HUES48 (cell line): ENCODE measurements at regions not wholly inside any gene's neighbourhood (a gene's known extent, or its start where the extent isn't known, plus 50 kb on each side); places are given as distances from the start of the nearest gene placed in this dataset.

Source experiments
- H3K27ac ChIP-seq: one replicate; pipeline ENCODE4 v1.7.0; 2013; ENCODE audit warnings: low read depth, low read length, inconsistent platforms
- H3K27me3 ChIP-seq: 2 replicates; pipeline ENCODE4 v1.6.1; 2013; ENCODE audit warnings: mild to moderate bottlenecking, low read length; ENCODE audit not compliant: control insufficient read depth, insufficient read depth
- H3K36me3 ChIP-seq: 2 replicates; pipeline ENCODE4 v1.6.1; 2013; ENCODE audit warnings: low read length; ENCODE audit not compliant: control insufficient read depth, insufficient read depth
- H3K4me1 ChIP-seq: 2 replicates; pipeline ENCODE4 v1.6.1; 2013; ENCODE audit warnings: mild to moderate bottlenecking, low read length; ENCODE audit not compliant: control insufficient read depth, insufficient read depth
- H3K4me3 ChIP-seq: 2 replicates; pipeline ENCODE4 v1.5.1; 2013; ENCODE audit warnings: mild to moderate bottlenecking, low read depth, low read length
- H3K9ac ChIP-seq: 2 replicates; pipeline ENCODE4 v1.6.1; 2013; ENCODE audit warnings: mild to moderate bottlenecking, low read depth, low read length, moderate library complexity
- H3K9me3 ChIP-seq: 2 replicates; pipeline ENCODE4 v1.6.1; 2013; ENCODE audit warnings: low read length; ENCODE audit not compliant: control insufficient read depth, insufficient read depth

DNA sequence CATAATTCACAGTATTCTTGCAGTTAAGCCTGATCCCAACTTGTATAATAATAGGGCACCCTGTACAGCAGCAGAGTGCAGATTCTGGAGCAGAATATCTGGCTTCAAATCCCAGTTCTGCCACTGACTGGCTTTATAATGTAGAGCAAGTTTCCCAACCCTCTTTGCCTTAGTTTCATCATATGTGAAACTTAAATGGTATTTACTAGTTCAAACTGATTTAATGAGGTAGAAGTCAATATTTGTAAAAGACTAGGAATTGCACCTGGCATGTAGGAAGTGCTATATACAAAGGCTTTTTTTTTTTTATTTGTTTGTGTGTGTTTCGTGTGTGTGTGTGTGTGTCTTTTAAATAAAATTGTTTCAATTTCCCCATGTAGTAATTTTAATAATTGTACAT lies 125.9 kb downstream of the CCER1 start:
- H3K4me3 ChIP-seq, result no peak overlapping the region
- no peak overlapping the region for H3K27ac ChIP-seq
- no peaks in the 10 kb centered on the region for H3K4me1 ChIP-seq
- H3K36me3 ChIP-seq, result no peaks in the 10 kb centered on the region
- no peaks in the 10 kb centered on the region for H3K9me3 ChIP-seq
- no peak overlapping the region for H3K9ac ChIP-seq
- no peaks in the 10 kb centered on the region for H3K27me3 ChIP-seq

DNA sequence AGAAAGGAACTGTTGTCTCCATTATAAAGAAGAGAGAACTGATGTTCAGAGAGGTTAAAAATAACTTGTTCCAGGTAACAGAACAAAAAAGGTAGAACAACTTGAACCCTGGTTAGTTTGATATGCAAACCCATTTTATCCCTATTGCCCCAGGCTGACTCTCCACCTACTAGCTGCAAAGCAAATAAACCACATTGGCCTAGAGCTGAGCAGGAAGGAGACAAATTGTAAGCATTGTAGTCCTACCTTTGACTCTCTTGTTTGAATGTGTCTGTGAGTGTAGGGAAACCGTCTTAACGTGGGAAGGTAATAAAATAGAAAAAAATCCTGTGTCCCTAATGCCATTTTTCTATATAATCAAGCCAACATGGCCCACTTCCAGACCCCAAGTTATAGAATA lies 126.4 kb downstream of the CCER1 start:
- H3K9me3 ChIP-seq, result no peaks in the 10 kb centered on the region
- no peak overlapping the region for H3K4me3 ChIP-seq
- H3K9ac ChIP-seq, result no peak overlapping the region
- H3K27me3 ChIP-seq, result no peaks in the 10 kb centered on the region
- no peaks in the 10 kb centered on the region for H3K36me3 ChIP-seq
- no peaks in the 10 kb centered on the region for H3K4me1 ChIP-seq
- H3K27ac ChIP-seq, result no peak overlapping the region

DNA sequence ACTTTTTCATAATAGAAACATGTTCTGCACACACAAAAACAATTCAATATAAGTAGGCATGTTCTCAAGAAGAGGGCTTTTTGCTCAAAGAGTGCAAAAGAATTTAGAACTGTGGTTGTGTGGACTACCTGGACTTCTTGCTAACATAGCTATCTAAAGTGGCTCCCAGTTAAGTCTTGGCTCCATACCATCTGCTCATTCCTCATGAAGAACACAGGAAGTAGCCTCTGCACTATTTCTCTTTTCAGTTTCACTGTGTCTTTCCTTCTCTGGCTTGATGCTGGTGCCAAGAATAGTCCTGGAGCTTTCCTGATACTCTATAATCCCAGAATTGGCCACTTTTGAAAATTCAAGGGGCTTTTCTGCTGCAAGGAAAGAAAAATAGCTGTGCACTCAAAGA lies 127.4 kb downstream of the CCER1 start:
- no peak overlapping the region for H3K27ac ChIP-seq
- H3K4me1 ChIP-seq, result no peaks in the 10 kb centered on the region
- no peaks in the 10 kb centered on the region for H3K36me3 ChIP-seq
- no peaks in the 10 kb centered on the region for H3K9me3 ChIP-seq
- no peak overlapping the region for H3K9ac ChIP-seq
- H3K27me3 ChIP-seq, result no peaks in the 10 kb centered on the region
- H3K4me3 ChIP-seq, result no peak overlapping the region

DNA sequence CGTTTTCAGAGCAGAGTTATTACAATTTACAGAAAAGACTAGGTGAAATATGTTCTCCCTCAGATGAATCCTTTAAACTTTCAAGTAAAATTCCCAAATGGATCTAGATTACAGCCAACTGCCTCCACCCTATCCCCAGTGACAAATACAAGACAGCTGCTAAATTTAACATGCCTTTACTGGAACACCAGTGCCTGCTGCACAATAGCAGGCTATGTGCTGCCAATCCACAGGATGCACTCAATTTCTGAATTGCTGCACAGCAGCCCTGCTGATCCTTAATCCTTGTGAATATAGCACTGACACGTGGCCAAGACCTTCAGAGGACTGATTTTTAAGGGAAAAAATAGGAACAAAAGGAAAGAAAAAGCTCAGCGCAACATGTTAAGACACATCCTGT lies 128.9 kb downstream of the CCER1 start:
- Histone ChIP-seq H3K9ac (no peak overlapping the region), H3K27ac (no peak overlapping the region), H3K4me3 (no peak overlapping the region), H3K4me1 (no peaks in the 10 kb centered on the region), H3K27me3 (no peaks in the 10 kb centered on the region), H3K9me3 (no peaks in the 10 kb centered on the region), H3K36me3 (no peaks in the 10 kb centered on the region)

DNA sequence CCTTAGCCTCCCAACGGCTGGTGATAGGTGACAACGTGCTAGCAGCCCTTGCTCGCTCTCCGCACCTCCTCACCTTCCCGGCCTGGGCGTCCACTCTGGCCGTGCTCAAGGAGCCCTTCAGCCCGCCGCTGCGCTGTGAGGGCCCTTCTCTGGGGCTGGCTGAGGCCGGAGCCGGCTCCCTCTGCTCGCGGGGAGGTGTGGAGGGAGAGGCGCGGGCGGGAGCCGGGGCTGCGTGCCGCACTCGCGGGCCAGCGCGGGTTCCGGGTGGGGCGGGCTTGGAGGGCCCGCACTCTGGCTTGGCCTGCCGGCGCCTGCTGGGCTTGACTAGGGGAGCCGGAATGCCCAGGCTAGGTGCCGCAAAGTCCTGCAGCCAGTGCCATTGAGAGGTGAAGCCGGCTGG lies 131.1 kb downstream of the CCER1 start:
- Histone ChIP-seq H3K4me3 (no peak overlapping the region), H3K9ac (no peak overlapping the region), H3K36me3 (no peaks in the 10 kb centered on the region), H3K27me3 (no peaks in the 10 kb centered on the region), H3K27ac (no peak overlapping the region), H3K9me3 (no peaks in the 10 kb centered on the region), H3K4me1 (no peaks in the 10 kb centered on the region)

DNA sequence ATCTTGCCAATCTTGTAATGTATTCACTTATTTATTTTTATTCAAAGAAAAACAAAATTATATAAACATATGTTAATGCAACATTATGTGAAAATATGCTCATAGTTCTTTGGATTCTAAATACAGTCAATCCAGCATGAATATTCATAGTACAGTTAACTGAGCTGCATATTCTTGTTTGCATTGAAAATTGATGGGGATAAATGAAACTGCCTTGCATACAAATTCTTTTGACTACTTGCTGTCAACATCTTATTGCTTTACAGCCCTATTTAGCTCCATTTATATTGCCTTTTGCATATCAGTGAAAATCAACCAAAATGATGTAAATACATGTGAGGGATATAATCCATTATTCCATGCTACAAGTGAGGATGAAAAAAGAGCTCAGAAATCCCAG lies 135.3 kb downstream of the CCER1 start:
- Histone ChIP-seq H3K4me1 (no peaks in the 10 kb centered on the region), H3K4me3 (no peak overlapping the region), H3K9me3 (no peaks in the 10 kb centered on the region), H3K27ac (no peak overlapping the region), H3K9ac (no peak overlapping the region), H3K36me3 (no peaks in the 10 kb centered on the region), H3K27me3 (no peaks in the 10 kb centered on the region)

DNA sequence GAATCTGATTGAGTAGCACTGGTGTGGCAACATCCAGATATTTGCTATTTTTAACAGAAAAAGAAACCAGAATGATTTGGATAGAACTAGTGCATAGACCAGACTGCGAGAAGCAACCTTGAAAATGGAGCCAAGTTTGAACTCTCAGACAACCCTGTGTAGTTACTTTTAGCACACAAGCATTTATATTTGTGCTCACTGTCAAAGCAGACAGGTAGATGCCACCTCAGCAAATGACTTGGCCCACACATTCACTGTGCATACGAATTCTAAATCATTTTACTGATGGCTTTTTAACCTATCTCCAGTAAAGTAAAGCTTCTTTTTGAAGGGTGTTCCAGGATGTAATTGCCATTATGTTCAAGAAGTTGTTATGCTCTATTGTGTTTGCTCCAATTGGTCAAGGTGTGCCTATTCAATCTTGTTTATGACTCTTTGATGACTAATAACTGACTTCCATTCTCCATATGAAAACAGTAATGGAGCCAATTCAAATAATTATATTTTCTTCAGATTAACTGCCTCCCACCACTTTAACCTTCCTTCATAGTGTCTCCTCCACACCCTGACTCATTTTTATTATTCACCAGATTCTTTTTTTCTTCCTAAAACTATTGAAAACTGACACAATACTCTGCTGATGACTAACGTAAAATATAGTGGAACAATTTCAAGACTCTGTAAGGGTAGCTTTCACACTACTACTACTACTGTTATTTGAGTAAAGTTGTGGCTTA lies 138.5 kb downstream of the CCER1 start:
- Histone ChIP-seq H3K9me3 (no peaks in the 10 kb centered on the region), H3K9ac (no peak overlapping the region), H3K4me3 (no peak overlapping the region), H3K4me1 (no peaks in the 10 kb centered on the region), H3K36me3 (no peaks in the 10 kb centered on the region), H3K27me3 (no peaks in the 10 kb centered on the region), H3K27ac (no peak overlapping the region)

DNA sequence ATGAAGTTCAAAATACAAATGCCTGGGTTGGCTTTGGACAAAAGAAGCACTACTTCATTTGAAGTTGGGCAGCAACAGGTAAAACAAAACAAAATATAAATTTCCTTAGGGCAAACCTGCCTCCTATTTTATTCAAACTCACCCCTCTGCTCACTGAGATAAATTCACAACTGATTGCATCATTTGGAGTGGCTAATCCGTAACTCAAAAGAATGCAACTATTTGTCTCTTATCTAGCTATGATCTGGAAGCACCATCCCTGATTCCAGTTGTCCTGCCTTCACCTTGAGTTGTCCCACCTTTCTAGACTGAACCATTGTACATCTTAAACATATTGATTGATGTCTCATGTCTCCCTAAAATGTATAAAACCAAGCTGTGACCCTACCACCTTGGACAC lies 145.0 kb downstream of the CCER1 start:
- Histone ChIP-seq H3K27me3 (no peaks in the 10 kb centered on the region), H3K9ac (no peak overlapping the region), H3K4me3 (no peak overlapping the region), H3K27ac (no peak overlapping the region), H3K9me3 (no peaks in the 10 kb centered on the region), H3K36me3 (no peaks in the 10 kb centered on the region), H3K4me1 (no peaks in the 10 kb centered on the region)

DNA sequence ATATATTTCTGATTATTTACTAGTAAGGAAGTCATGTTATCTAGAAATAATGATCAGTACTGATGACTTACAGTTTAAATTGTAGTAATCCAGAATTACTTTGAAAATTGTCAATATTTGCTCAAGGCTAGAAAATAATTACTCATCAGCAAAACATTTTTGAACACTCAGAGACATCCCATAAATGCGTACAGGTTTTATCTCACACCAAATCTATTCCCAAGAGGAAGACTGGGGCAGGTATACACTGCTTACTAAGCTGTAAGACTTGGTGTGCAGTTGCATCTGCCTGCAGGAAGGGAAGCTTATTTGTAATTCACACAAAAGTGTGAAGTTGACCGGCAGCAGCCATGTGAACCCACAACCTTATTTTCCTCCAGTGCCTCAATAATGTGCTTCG lies 146.4 kb downstream of the CCER1 start:
- no peak overlapping the region for H3K4me3 ChIP-seq
- H3K9me3 ChIP-seq, result no peaks in the 10 kb centered on the region
- H3K9ac ChIP-seq, result no peak overlapping the region
- H3K36me3 ChIP-seq, result no peaks in the 10 kb centered on the region
- no peaks in the 10 kb centered on the region for H3K27me3 ChIP-seq
- no peaks in the 10 kb centered on the region for H3K4me1 ChIP-seq
- H3K27ac ChIP-seq, result no peak overlapping the region

DNA sequence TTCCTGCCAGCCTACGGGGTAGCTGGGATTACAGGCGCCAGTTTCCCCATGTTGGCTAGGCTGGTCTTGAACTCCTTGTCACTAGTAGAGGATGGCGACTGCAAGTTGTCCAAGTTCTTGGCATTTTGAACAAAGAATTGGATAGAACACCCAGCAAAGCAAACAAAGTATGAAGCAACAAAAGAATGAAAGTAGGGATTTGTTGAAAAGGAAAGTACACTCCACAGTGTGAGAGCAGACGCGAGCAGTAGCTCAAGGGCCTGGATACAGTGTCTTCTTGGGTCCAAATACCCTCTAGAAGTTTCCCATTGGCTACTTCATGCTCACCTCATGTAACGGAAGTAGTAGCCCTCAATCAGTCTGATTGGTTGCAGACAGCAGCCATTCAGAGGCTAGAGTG lies 152.2 kb downstream of the CCER1 start:
- no peak overlapping the region for H3K27ac ChIP-seq
- no peaks in the 10 kb centered on the region for H3K27me3 ChIP-seq
- no peaks in the 10 kb centered on the region for H3K36me3 ChIP-seq
- no peaks in the 10 kb centered on the region for H3K9me3 ChIP-seq
- no peaks in the 10 kb centered on the region for H3K4me1 ChIP-seq
- no peak overlapping the region for H3K4me3 ChIP-seq
- H3K9ac ChIP-seq, result no peak overlapping the region

DNA sequence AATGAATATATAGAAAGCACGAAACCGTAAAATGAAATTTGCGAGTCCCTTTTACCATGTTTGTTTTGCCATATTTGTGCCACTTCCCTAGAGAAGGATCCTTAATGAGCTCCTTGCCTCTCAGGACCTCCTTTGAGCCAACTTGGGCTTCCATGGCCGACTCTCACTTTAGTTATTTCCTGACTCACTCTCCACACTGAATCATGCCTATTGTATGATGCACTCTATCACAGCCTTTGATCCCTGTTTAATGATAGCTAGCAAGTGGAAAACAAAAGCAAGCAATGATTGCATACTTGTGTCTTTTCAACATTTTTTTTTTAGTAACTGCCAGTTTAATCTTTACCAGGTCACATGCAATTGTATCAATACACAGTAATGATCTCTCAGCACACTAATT lies 153.2 kb downstream of the CCER1 start:
- Histone ChIP-seq H3K4me1 (no peaks in the 10 kb centered on the region), H3K27me3 (no peaks in the 10 kb centered on the region), H3K9ac (no peak overlapping the region), H3K27ac (no peak overlapping the region), H3K36me3 (no peaks in the 10 kb centered on the region), H3K4me3 (no peak overlapping the region), H3K9me3 (no peaks in the 10 kb centered on the region)

DNA sequence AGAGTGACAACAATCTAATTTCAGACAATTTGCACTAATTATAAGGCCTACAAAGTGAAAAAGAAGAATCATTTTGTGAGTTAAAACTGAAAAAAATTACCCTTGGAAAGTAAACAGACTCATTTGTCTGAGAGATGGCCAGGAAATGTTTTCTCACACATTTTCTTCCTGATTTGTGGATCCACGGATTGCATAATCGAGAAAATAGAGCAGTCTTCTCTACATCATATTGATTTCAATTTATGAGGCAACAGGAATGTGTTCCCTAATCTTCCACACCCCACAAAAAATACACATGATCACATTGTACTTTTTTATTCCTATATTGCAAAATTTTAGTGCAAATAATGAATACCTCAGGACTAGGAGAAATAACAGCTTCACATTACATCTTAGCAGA lies 160.8 kb downstream of the CCER1 start:
- H3K4me3 ChIP-seq, result no peak overlapping the region
- H3K27me3 ChIP-seq, result no peaks in the 10 kb centered on the region
- H3K4me1 ChIP-seq, result no peaks in the 10 kb centered on the region
- H3K27ac ChIP-seq, result no peak overlapping the region
- H3K9me3 ChIP-seq, result no peaks in the 10 kb centered on the region
- no peak overlapping the region for H3K9ac ChIP-seq
- no peaks in the 10 kb centered on the region for H3K36me3 ChIP-seq
